Panc1 (cell line): ENCODE measurements at regions not wholly inside any gene's neighbourhood (a gene's known extent, or its start where the extent isn't known, plus 50 kb on each side); places are given as distances from the start of the nearest gene placed in this dataset.

Source experiments
- ATAC-seq: fragments of 200-7000 bp; cut with Tn5 transposase; 2 replicates; pipeline ENCODE4 v1.9.1; 2020; ENCODE audit warnings: mild to moderate bottlenecking, moderate library complexity
- BruUV-seq: library from RNA; stranded (reverse); fragments of 400-500 nt; replicated peaks from 2 replicates; lab custom pipeline; 2021; lab: Mats Ljungman, UMichigan
- CTCF ChIA-PET: fragments of 300-600 bp; sonication (Branson Sonifier 250); formaldehyde crosslinking; loops from one replicate; lab custom pipeline; 2022; ENCODE audit warnings: antibody characterized with exemption; lab: Charles Lee
- POLR2A ChIA-PET: fragments of 300-600 bp; sonication (Branson Sonifier 250); formaldehyde crosslinking; loops from one replicate; lab custom pipeline; 2022; ENCODE audit warnings: antibody characterized with exemption; lab: Charles Lee
- DNase-seq: peaks from one replicate; pipeline ENCODE4 v3.0.0-alpha.2; 2010; ENCODE audit warnings: low read depth, low spot score
- H3K27ac ChIP-seq: 2 replicates; pipeline ENCODE4 v1.5.1; 2011; ENCODE audit warnings: mild to moderate bottlenecking, low read length, inconsistent platforms
- H3K27me3 ChIP-seq: fragments of 200-500 bp; sonication (Bioruptor generic); 2 replicates; pipeline ENCODE4 v1.6.0; 2014; ENCODE audit warnings: low read length, inconsistent platforms; ENCODE audit not compliant: control insufficient read depth, insufficient read depth
- H3K36me3 ChIP-seq: fragments of 200-500 bp; sonication (Bioruptor generic); 2 replicates; pipeline ENCODE4 v1.5.1; 2014; ENCODE audit warnings: inconsistent platforms, mild to moderate bottlenecking, low read length, moderate library complexity; ENCODE audit not compliant: control insufficient read depth, insufficient read depth
- H3K4me1 ChIP-seq: 2 replicates; pipeline ENCODE4 v1.5.1; 2011; ENCODE audit warnings: inconsistent platforms, mild to moderate bottlenecking, low read length, moderate library complexity; ENCODE audit not compliant: control insufficient read depth, insufficient read depth
- H3K4me3 ChIP-seq, 2 experiments: 2 replicates each; pipeline ENCODE4 v1.5.1; 2011 to 2012; ENCODE audit warnings: low read depth in 2 of 2, low read length in 2 of 2, mild to moderate bottlenecking in 2 of 2, inconsistent platforms in 1 of 2, moderate library complexity in 1 of 2
- H3K9me3 ChIP-seq: fragments of 200-500 bp; sonication (Bioruptor generic); 2 replicates; pipeline ENCODE4 v1.5.1; 2014; ENCODE audit warnings: low read depth, mild to moderate bottlenecking, inconsistent platforms, low read length, moderate library complexity; ENCODE audit not compliant: control insufficient read depth, insufficient read depth
- CTCF ChIP-seq: fragments of 450-650 bp; IDR thresholded peaks from 2 replicates; pipeline ENCODE4 v1.5.1; 2017; ENCODE audit warnings: mild to moderate bottlenecking
- POLR2AphosphoS5 ChIP-seq: IDR thresholded peaks from 2 replicates; pipeline ENCODE4 v1.6.1; 2012; ENCODE audit warnings: mild to moderate bottlenecking, low read depth, low read length, moderate library complexity
- REST ChIP-seq, 2 experiments: IDR thresholded peaks; 2 replicates each; pipeline ENCODE4 v1.6.1; 2011 to 2012; ENCODE audit warnings: low read depth in 2 of 2, control low read depth in 1 of 2, low read length in 1 of 2, mild to moderate bottlenecking in 1 of 2, moderate library complexity in 1 of 2; ENCODE audit not compliant: insufficient read depth in 1 of 2
- SIN3A ChIP-seq: IDR thresholded peaks from 2 replicates; pipeline ENCODE4 v1.6.1; 2012; ENCODE audit warnings: low read depth, mild to moderate bottlenecking, low read length, moderate library complexity, borderline replicate concordance; ENCODE audit not compliant: insufficient read depth
- TCF7L2 ChIP-seq: IDR thresholded peaks from 2 replicates; pipeline ENCODE4 v1.6.1; 2011; ENCODE audit warnings: mild to moderate bottlenecking, low read depth, low read length, inconsistent platforms
- in situ Hi-C: cut with HindIII; loops from 2 replicates; pipeline ENCODE4 v1.10.0; 2016; ENCODE audit warnings: low sequenced_read_pairs, low pct_unique_long_range_greater_than_20kb
- intact Hi-C: fragments of 100-400 bp; cut with micrococcal nuclease; formaldehyde crosslinking; loops from one replicate; pipeline ENCODE4 v1.10.0; 2022; ENCODE audit not compliant: unreplicated experiment

GRCh38 chr5:24376616-24377015, 268.2 kb downstream of the CDH10 start:
- H3K27ac ChIP-seq: no peak overlapping the region
- ATAC-seq (no peak), DNase-seq (no peak)
- intact Hi-C loops (no loop called here), in situ Hi-C loops (no loop called here)
- POLR2A ChIA-PET: no interaction called here
- no peaks in the 10 kb centered on the region for H3K36me3 ChIP-seq
- no peaks in the 10 kb centered on the region for H3K9me3 ChIP-seq
- H3K4me1 ChIP-seq: no peaks in the 10 kb centered on the region
- H3K27me3 ChIP-seq: no peaks in the 10 kb centered on the region
- TF ChIP-seq POLR2AphosphoS5 (no peak), CTCF (no peak), TCF7L2 (no peak), REST (IDR thresholded peaks at IDR 0.05; ENCODE audit: insufficient read depth in 1 of 2, low read depth in 2 of 2, low read length in 1 of 2) (no peak), SIN3A (no peak)
- CTCF ChIA-PET: no interaction called here
- H3K4me3 ChIP-seq: no peak overlapping the region
- BruUV-seq: no TSS peak

GRCh38 chr5:24381861-24382489, 262.8 kb downstream of the CDH10 start:
- no TSS peak for BruUV-seq
- TF ChIP-seq REST (IDR thresholded peaks at IDR 0.05; ENCODE audit: insufficient read depth in 1 of 2, low read depth in 2 of 2, low read length in 1 of 2) (no peak), TCF7L2 (no peak), CTCF (no peak), POLR2AphosphoS5 (no peak), SIN3A (no peak)
- intact Hi-C loops: no loop called here
- H3K36me3 ChIP-seq: no peaks in the 10 kb centered on the region; the same call in 1 of the 2 replicates
- no peaks in the 10 kb centered on the region for H3K4me1 ChIP-seq
- ChIA-PET POLR2A (no interaction called here), CTCF (no interaction called here)
- no peaks in the 10 kb centered on the region for H3K9me3 ChIP-seq
- no peak for DNase-seq
- in situ Hi-C loops: no loop called here
- no peak for ATAC-seq
- H3K27me3 ChIP-seq: no peaks in the 10 kb centered on the region
- H3K27ac ChIP-seq: no peak overlapping the region
- H3K4me3 ChIP-seq: no peak overlapping the region
